PC-9 (cell line): ENCODE measurements at regions not wholly inside any gene's neighbourhood (a gene's known extent, or its start where the extent isn't known, plus 50 kb on each side); places are given as distances from the start of the nearest gene placed in this dataset.

Experiments used
- CTCF ChIP-seq: fragments of 200-600 bp; sonication (generic); conservative IDR thresholded peaks from 2 replicates; pipeline ENCODE4 v1.6.1; 2017; ENCODE audit warnings: mixed run types, antibody characterized with exemption, mild to moderate bottlenecking, moderate library complexity
- EZH2 ChIP-seq: fragments of 200-600 bp; sonication (generic); IDR thresholded peaks from 2 replicates; pipeline ENCODE4 v1.8.0; 2017; ENCODE audit warnings: antibody characterized with exemption, low read depth

- TF ChIP-seq CTCF (no peak), EZH2 (no peak)
These were observed 250.6 kb upstream of the PPP2R2D start for GRCh38 chr10:131650169-131650705.
